ENCODE measurements at regions not wholly inside any gene's neighbourhood (a gene's known extent, or its start where the extent isn't known, plus 50 kb on each side); places are given as distances from the start of the nearest gene placed in this dataset.

- H3K9me3 ChIP-seq (replicated peaks; ENCODE audit: insufficient read depth, low read length): no peaks in the 10 kb centered on the region
- H3F3A ChIP-seq (ENCODE audit: insufficient read depth, low read length): no peaks in the 10 kb centered on the region
- no peak overlapping the region for H3K4me3 ChIP-seq (ENCODE audit: low read length)
- no peak overlapping the region for H2AFZ ChIP-seq (ENCODE audit: low read length)
- TF ChIP-seq EZH2 (optimal IDR thresholded peaks at IDR 0.05; ENCODE audit: low read depth, low read length) (no peak), EZH2phosphoT487 (IDR thresholded peaks at IDR 0.05; ENCODE audit: low read length) (no peak), CTCF (IDR thresholded peaks at IDR 0.05; ENCODE audit: low read length) (no peak)
- H4K20me1 ChIP-seq (ENCODE audit: insufficient read depth, low read length): no peaks in the 10 kb centered on the region
- no peak overlapping the region for H3K27ac ChIP-seq (ENCODE audit: low read length)
- H3K36me3 ChIP-seq (replicated peaks; ENCODE audit: insufficient read depth, low read length): no peaks in the 10 kb centered on the region
- no peaks in the 10 kb centered on the region for H3K9me2 ChIP-seq (replicated peaks; ENCODE audit: insufficient read depth, low read length)
- no peaks in the 10 kb centered on the region for H3K4me1 ChIP-seq (ENCODE audit: low read length)
- H3K9ac ChIP-seq (ENCODE audit: low read length): no peak overlapping the region
- no peak for DNase-seq
- no peaks in the 10 kb centered on the region for H3K79me2 ChIP-seq (ENCODE audit: low read length)
- no peak overlapping the region for H3K4me2 ChIP-seq (ENCODE audit: low read depth, low read length)
- no peaks in the 10 kb centered on the region for H3K27me3 ChIP-seq (replicated peaks; ENCODE audit: insufficient read depth, low read length)
Observed at GRCh38 chr2:125885340-125885739, 770.6 kb upstream of the GYPC start.

DNA sequence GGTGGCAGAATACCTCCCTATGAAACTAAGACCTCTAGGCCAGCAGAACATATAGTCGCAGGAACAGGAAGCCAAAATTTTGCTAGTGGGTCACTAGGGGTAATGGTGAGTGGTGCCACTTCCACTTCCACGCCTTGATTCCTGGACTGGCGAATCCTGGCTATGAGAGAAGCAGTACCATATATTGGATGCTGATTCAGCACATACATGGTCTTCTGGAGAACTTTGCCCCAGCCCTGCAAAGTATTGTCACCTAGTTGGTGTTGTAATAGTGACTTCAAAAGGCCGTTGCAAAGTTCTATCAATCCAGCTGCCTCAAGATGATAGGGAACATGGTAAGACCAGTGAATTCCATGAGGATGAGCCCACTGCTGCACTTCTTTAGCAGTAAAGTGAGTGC lies 769.8 kb upstream of the GYPC start:
- Histone ChIP-seq H4K20me1 (ENCODE audit: insufficient read depth, low read length) (no peaks in the 10 kb centered on the region), H3K4me2 (ENCODE audit: low read depth, low read length) (no peak overlapping the region), H3K9me2 (replicated peaks; ENCODE audit: insufficient read depth, low read length) (no peaks in the 10 kb centered on the region), H3K4me1 (ENCODE audit: low read length) (no peaks in the 10 kb centered on the region), H3K27me3 (replicated peaks; ENCODE audit: insufficient read depth, low read length) (no peaks in the 10 kb centered on the region), H3K9ac (ENCODE audit: low read length) (no peak overlapping the region), H3K27ac (ENCODE audit: low read length) (no peak overlapping the region), H2AFZ (ENCODE audit: low read length) (no peak overlapping the region), H3K79me2 (ENCODE audit: low read length) (no peaks in the 10 kb centered on the region), H3K9me3 (replicated peaks; ENCODE audit: insufficient read depth, low read length) (no peaks in the 10 kb centered on the region), H3K36me3 (replicated peaks; ENCODE audit: insufficient read depth, low read length) (no peaks in the 10 kb centered on the region), H3K4me3 (ENCODE audit: low read length) (no peak overlapping the region), H3F3A (ENCODE audit: insufficient read depth, low read length) (no peaks in the 10 kb centered on the region)
- no peak for DNase-seq
- TF ChIP-seq CTCF (IDR thresholded peaks at IDR 0.05; ENCODE audit: low read length): no peak
- no peak for TF ChIP-seq EZH2 (optimal IDR thresholded peaks at IDR 0.05; ENCODE audit: low read depth, low read length)

DNA sequence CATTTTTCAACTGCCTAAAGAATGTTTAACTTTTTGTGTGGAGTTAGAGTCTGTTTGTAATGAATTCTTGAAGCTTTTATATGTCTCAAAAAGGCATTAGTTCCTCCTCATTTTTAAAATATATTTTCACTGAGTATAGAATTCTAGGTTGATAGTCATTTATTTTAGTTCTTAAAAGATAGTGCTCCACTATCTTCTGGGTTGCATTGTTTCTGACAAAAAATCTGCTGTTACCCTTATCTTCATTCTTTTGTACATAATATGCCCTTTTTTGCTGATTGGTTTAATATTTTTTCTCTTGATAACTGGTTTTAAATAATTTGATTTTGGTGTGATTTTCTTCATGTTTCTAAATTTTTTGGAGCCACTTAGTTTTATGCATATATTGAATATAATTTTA lies 754.7 kb upstream of the GYPC start:
- Histone ChIP-seq H3F3A (ENCODE audit: insufficient read depth, low read length) (no peaks in the 10 kb centered on the region), H3K4me3 (ENCODE audit: low read length) (no peak overlapping the region), H3K36me3 (replicated peaks; ENCODE audit: insufficient read depth, low read length) (no peaks in the 10 kb centered on the region), H3K4me2 (ENCODE audit: low read depth, low read length) (no peak overlapping the region), H3K79me2 (ENCODE audit: low read length) (no peaks in the 10 kb centered on the region), H2AFZ (ENCODE audit: low read length) (no peak overlapping the region), H4K20me1 (ENCODE audit: insufficient read depth, low read length) (no peaks in the 10 kb centered on the region), H3K9me3 (replicated peaks; ENCODE audit: insufficient read depth, low read length) (no peaks in the 10 kb centered on the region), H3K4me1 (ENCODE audit: low read length) (no peaks in the 10 kb centered on the region), H3K9ac (ENCODE audit: low read length) (no peak overlapping the region), H3K27ac (ENCODE audit: low read length) (no peak overlapping the region), H3K27me3 (replicated peaks; ENCODE audit: insufficient read depth, low read length) (no peaks in the 10 kb centered on the region), H3K9me2 (replicated peaks; ENCODE audit: insufficient read depth, low read length) (no peaks in the 10 kb centered on the region)
- TF ChIP-seq EZH2phosphoT487 (IDR thresholded peaks at IDR 0.05; ENCODE audit: low read length) (no peak), CTCF (IDR thresholded peaks at IDR 0.05; ENCODE audit: low read length) (no peak), EZH2 (optimal IDR thresholded peaks at IDR 0.05; ENCODE audit: low read depth, low read length) (no peak)
- DNase-seq: no peak
